ENCODE measurements at regions not wholly inside any gene's neighbourhood (a gene's known extent, or its start where the extent isn't known, plus 50 kb on each side); places are given as distances from the start of the nearest gene placed in this dataset.

- TF ChIP-seq EZH2 (IDR thresholded peaks at IDR 0.05; ENCODE audit: low read length, missing control alignments) (no peak), CTCF (conservative IDR thresholded peaks at IDR 0.05 in 1 of 2, IDR thresholded peaks at IDR 0.05 in 1 of 2; ENCODE audit: low read depth in 1 of 2, low read length in 2 of 2) (no peak)
Measured at GRCh38 chr13:50089633-50090032, 74.4 kb downstream of the KCNRG start.

Measured in fibroblast of lung (primary cell).